ENCODE measurements at regions not wholly inside any gene's neighbourhood (a gene's known extent, or its start where the extent isn't known, plus 50 kb on each side); places are given as distances from the start of the nearest gene placed in this dataset.

GRCh38 chr1:245039196-245039595 lies 115.6 kb upstream of the KIF26B start:
- Histone ChIP-seq H3K27ac (ENCODE audit: low read depth, low read length) (no peak overlapping the region), H3K4me1 (ENCODE audit: control insufficient read depth in 3 of 3, insufficient read depth in 3 of 3, low read length in 3 of 3) (peaks cover 0 to 4% (median 2%) of the 10 kb centered on the region in 3 donors), H3K9me3 (ENCODE audit: control insufficient read depth in 3 of 3, low read length in 3 of 3) (no peaks in the 10 kb centered on the region), H3K27me3 (ENCODE audit: control insufficient read depth in 3 of 3, insufficient read depth in 3 of 3, low read length in 3 of 3) (no peaks in the 10 kb centered on the region), H3K4me3 (ENCODE audit: low read length in 3 of 3) (no peak overlapping the region), H3K36me3 (ENCODE audit: control insufficient read depth in 3 of 3, insufficient read depth in 3 of 3, low read length in 3 of 3) (no peaks in the 10 kb centered on the region), H3K9ac (ENCODE audit: low read depth in 1 of 3, low read length in 3 of 3) (no peak overlapping the region)

GRCh38 chr1:245036102-245036501 lies 118.7 kb upstream of the KIF26B start:
- H3K27ac ChIP-seq (ENCODE audit: low read depth, low read length): no peak overlapping the region
- no peaks in the 10 kb centered on the region for H3K9me3 ChIP-seq (ENCODE audit: control insufficient read depth in 3 of 3, low read length in 3 of 3)
- H3K9ac ChIP-seq (ENCODE audit: low read depth in 1 of 3, low read length in 3 of 3): no peak overlapping the region
- H3K4me1 ChIP-seq (ENCODE audit: control insufficient read depth in 3 of 3, insufficient read depth in 3 of 3, low read length in 3 of 3): no peaks in the 10 kb centered on the region
- peaks cover 0 to 4% (median 3%) of the 10 kb centered on the region in 3 donors for H3K36me3 ChIP-seq (ENCODE audit: control insufficient read depth in 3 of 3, insufficient read depth in 3 of 3, low read length in 3 of 3)
- H3K27me3 ChIP-seq (ENCODE audit: control insufficient read depth in 3 of 3, insufficient read depth in 3 of 3, low read length in 3 of 3): no peaks in the 10 kb centered on the region
- no peak overlapping the region for H3K4me3 ChIP-seq (ENCODE audit: low read length in 3 of 3)

GRCh38 chr1:245031041-245031440 lies 123.7 kb upstream of the KIF26B start:
- peaks cover 0 to 7% (median 5%) of the 10 kb centered on the region in 3 donors for H3K36me3 ChIP-seq (ENCODE audit: control insufficient read depth in 3 of 3, insufficient read depth in 3 of 3, low read length in 3 of 3)

GRCh38 chr1:245026247-245026646 lies 128.5 kb upstream of the KIF26B start:
- Histone ChIP-seq H3K36me3 (ENCODE audit: control insufficient read depth in 3 of 3, insufficient read depth in 3 of 3, low read length in 3 of 3) (peaks cover 0 to 5% (median 4%) of the 10 kb centered on the region in 3 donors), H3K9me3 (ENCODE audit: control insufficient read depth in 3 of 3, low read length in 3 of 3) (no peaks in the 10 kb centered on the region)

More at GRCh38 chr1:245031041-245031440, 123.7 kb upstream of the KIF26B start:
- H3K27me3 ChIP-seq (ENCODE audit: control insufficient read depth in 3 of 3, insufficient read depth in 3 of 3, low read length in 3 of 3): no peaks in the 10 kb centered on the region
- no peak overlapping the region for H3K4me3 ChIP-seq (ENCODE audit: low read length in 3 of 3)
- H3K9ac ChIP-seq (ENCODE audit: low read depth in 1 of 3, low read length in 3 of 3): no peak overlapping the region
- H3K9me3 ChIP-seq (ENCODE audit: control insufficient read depth in 3 of 3, low read length in 3 of 3): no peaks in the 10 kb centered on the region
- no peaks in the 10 kb centered on the region for H3K4me1 ChIP-seq (ENCODE audit: control insufficient read depth in 3 of 3, insufficient read depth in 3 of 3, low read length in 3 of 3)
- H3K27ac ChIP-seq (ENCODE audit: low read depth, low read length): no peak overlapping the region

GRCh38 chr1:245025525-245025924 lies 129.3 kb upstream of the KIF26B start:
- no peaks in the 10 kb centered on the region for H3K36me3 ChIP-seq (ENCODE audit: control insufficient read depth in 3 of 3, insufficient read depth in 3 of 3, low read length in 3 of 3)
- no peaks in the 10 kb centered on the region for H3K9me3 ChIP-seq (ENCODE audit: control insufficient read depth in 3 of 3, low read length in 3 of 3)
- no peak overlapping the region for H3K4me3 ChIP-seq (ENCODE audit: low read length in 3 of 3)
- no peak overlapping the region for H3K27ac ChIP-seq (ENCODE audit: low read depth, low read length)
- no peak overlapping the region for H3K9ac ChIP-seq (ENCODE audit: low read depth in 1 of 3, low read length in 3 of 3)
- H3K27me3 ChIP-seq (ENCODE audit: control insufficient read depth in 3 of 3, insufficient read depth in 3 of 3, low read length in 3 of 3): no peaks in the 10 kb centered on the region
- no peaks in the 10 kb centered on the region for H3K4me1 ChIP-seq (ENCODE audit: control insufficient read depth in 3 of 3, insufficient read depth in 3 of 3, low read length in 3 of 3)

More at GRCh38 chr1:245026247-245026646, 128.5 kb upstream of the KIF26B start:
- Histone ChIP-seq H3K27ac (ENCODE audit: low read depth, low read length) (no peak overlapping the region), H3K9ac (ENCODE audit: low read depth in 1 of 3, low read length in 3 of 3) (no peak overlapping the region), H3K4me1 (ENCODE audit: control insufficient read depth in 3 of 3, insufficient read depth in 3 of 3, low read length in 3 of 3) (no peaks in the 10 kb centered on the region), H3K27me3 (ENCODE audit: control insufficient read depth in 3 of 3, insufficient read depth in 3 of 3, low read length in 3 of 3) (no peaks in the 10 kb centered on the region), H3K4me3 (ENCODE audit: low read length in 3 of 3) (no peak overlapping the region)

GRCh38 chr1:245023222-245023621 lies 131.6 kb upstream of the KIF26B start:
- H3K9me3 ChIP-seq (ENCODE audit: control insufficient read depth in 3 of 3, low read length in 3 of 3): no peaks in the 10 kb centered on the region
- H3K4me3 ChIP-seq (ENCODE audit: low read length in 3 of 3): no peak overlapping the region
- peaks cover 0 to 6% (median 0%) of the 10 kb centered on the region in 3 donors for H3K4me1 ChIP-seq (ENCODE audit: control insufficient read depth in 3 of 3, insufficient read depth in 3 of 3, low read length in 3 of 3)
- no peaks in the 10 kb centered on the region for H3K27me3 ChIP-seq (ENCODE audit: control insufficient read depth in 3 of 3, insufficient read depth in 3 of 3, low read length in 3 of 3)
- no peak overlapping the region for H3K27ac ChIP-seq (ENCODE audit: low read depth, low read length)
- H3K9ac ChIP-seq (ENCODE audit: low read depth in 1 of 3, low read length in 3 of 3): no peak overlapping the region
- H3K36me3 ChIP-seq (ENCODE audit: control insufficient read depth in 3 of 3, insufficient read depth in 3 of 3, low read length in 3 of 3): peaks cover 0 to 2% (median 0%) of the 10 kb centered on the region in 3 donors

- H3K4me3 ChIP-seq (ENCODE audit: low read length in 3 of 3): no peak overlapping the region
- peaks cover 0 to 2% (median 0%) of the 10 kb centered on the region in 3 donors for H3K36me3 ChIP-seq (ENCODE audit: control insufficient read depth in 3 of 3, insufficient read depth in 3 of 3, low read length in 3 of 3)
- no peaks in the 10 kb centered on the region for H3K27me3 ChIP-seq (ENCODE audit: control insufficient read depth in 3 of 3, insufficient read depth in 3 of 3, low read length in 3 of 3)
- H3K4me1 ChIP-seq (ENCODE audit: control insufficient read depth in 3 of 3, insufficient read depth in 3 of 3, low read length in 3 of 3): peaks cover 0 to 7% (median 0%) of the 10 kb centered on the region in 3 donors
- no peak overlapping the region for H3K9ac ChIP-seq (ENCODE audit: low read depth in 1 of 3, low read length in 3 of 3)
- H3K27ac ChIP-seq (ENCODE audit: low read depth, low read length): no peak overlapping the region
- H3K9me3 ChIP-seq (ENCODE audit: control insufficient read depth in 3 of 3, low read length in 3 of 3): no peaks in the 10 kb centered on the region
Observed at GRCh38 chr1:245019910-245020486, 134.8 kb upstream of the KIF26B start.

GRCh38 chr1:245016700-245017099 lies 138.1 kb upstream of the KIF26B start:
- H3K9me3 ChIP-seq (ENCODE audit: control insufficient read depth in 3 of 3, low read length in 3 of 3): no peaks in the 10 kb centered on the region
- peaks cover 0 to 7% (median 0%) of the 10 kb centered on the region in 3 donors for H3K4me1 ChIP-seq (ENCODE audit: control insufficient read depth in 3 of 3, insufficient read depth in 3 of 3, low read length in 3 of 3)
- H3K27ac ChIP-seq (ENCODE audit: low read depth, low read length): no peak overlapping the region
- H3K4me3 ChIP-seq (ENCODE audit: low read length in 3 of 3): no peak overlapping the region
- H3K9ac ChIP-seq (ENCODE audit: low read depth in 1 of 3, low read length in 3 of 3): no peak overlapping the region
- H3K36me3 ChIP-seq (ENCODE audit: control insufficient read depth in 3 of 3, insufficient read depth in 3 of 3, low read length in 3 of 3): peaks cover 0 to 2% (median 0%) of the 10 kb centered on the region in 3 donors
- no peaks in the 10 kb centered on the region for H3K27me3 ChIP-seq (ENCODE audit: control insufficient read depth in 3 of 3, insufficient read depth in 3 of 3, low read length in 3 of 3)

GRCh38 chr1:245015031-245015430 lies 139.8 kb upstream of the KIF26B start:
- no peaks in the 10 kb centered on the region for H3K9me3 ChIP-seq (ENCODE audit: control insufficient read depth in 3 of 3, low read length in 3 of 3)
- H3K4me3 ChIP-seq (ENCODE audit: low read length in 3 of 3): no peak overlapping the region
- H3K27ac ChIP-seq (ENCODE audit: low read depth, low read length): no peak overlapping the region
- peaks cover 0 to 2% (median 0%) of the 10 kb centered on the region in 3 donors for H3K36me3 ChIP-seq (ENCODE audit: control insufficient read depth in 3 of 3, insufficient read depth in 3 of 3, low read length in 3 of 3)
- H3K27me3 ChIP-seq (ENCODE audit: control insufficient read depth in 3 of 3, insufficient read depth in 3 of 3, low read length in 3 of 3): no peaks in the 10 kb centered on the region
- H3K9ac ChIP-seq (ENCODE audit: low read depth in 1 of 3, low read length in 3 of 3): no peak overlapping the region
- H3K4me1 ChIP-seq (ENCODE audit: control insufficient read depth in 3 of 3, insufficient read depth in 3 of 3, low read length in 3 of 3): peaks cover 0 to 10% (median 3%) of the 10 kb centered on the region in 3 donors

- peaks cover 0 to 2% (median 0%) of the 10 kb centered on the region in 3 donors for H3K36me3 ChIP-seq (ENCODE audit: control insufficient read depth in 3 of 3, insufficient read depth in 3 of 3, low read length in 3 of 3)
- no peak overlapping the region for H3K27ac ChIP-seq (ENCODE audit: low read depth, low read length)
- no peak overlapping the region for H3K9ac ChIP-seq (ENCODE audit: low read depth in 1 of 3, low read length in 3 of 3)
- H3K27me3 ChIP-seq (ENCODE audit: control insufficient read depth in 3 of 3, insufficient read depth in 3 of 3, low read length in 3 of 3): no peaks in the 10 kb centered on the region
- no peaks in the 10 kb centered on the region for H3K9me3 ChIP-seq (ENCODE audit: control insufficient read depth in 3 of 3, low read length in 3 of 3)
- H3K4me1 ChIP-seq (ENCODE audit: control insufficient read depth in 3 of 3, insufficient read depth in 3 of 3, low read length in 3 of 3): peaks cover 0 to 10% (median 4%) of the 10 kb centered on the region in 3 donors
- no peak overlapping the region for H3K4me3 ChIP-seq (ENCODE audit: low read length in 3 of 3)
Observed at GRCh38 chr1:245014247-245015029, 140.3 kb upstream of the KIF26B start.

Measured in skeletal muscle tissue (tissue), 3 donors.